Peyer's patch (tissue), 4 donors: ENCODE measurements at regions not wholly inside any gene's neighbourhood (a gene's known extent, or its start where the extent isn't known, plus 50 kb on each side); places are given as distances from the start of the nearest gene placed in this dataset.

Experiments used
- DNase-seq, 3 donors: peaks; one replicate each; pipeline ENCODE4 v3.0.0-alpha.2; 2017 to 2019
- H3K27ac ChIP-seq, 4 donors: fragments of 200-600 bp; sonication (generic); one replicate each; pipeline ENCODE4 v1.5.1; 2016 to 2019
- H3K27me3 ChIP-seq, 2 donors: fragments of 200-600 bp; sonication (generic); one replicate each; pipeline ENCODE4 v1.5.1; 2019
- H3K36me3 ChIP-seq, 3 donors: fragments of 200-600 bp; sonication (generic); one replicate each; pipeline ENCODE4 v1.5.1; 2016 to 2019
- H3K4me1 ChIP-seq, 4 donors: fragments of 200-600 bp; sonication (generic); one replicate each; pipeline ENCODE4 v1.5.1; 2016 to 2019
- H3K4me3 ChIP-seq, 4 donors: fragments of 200-600 bp; sonication (generic); 1 replicate in 3 of 4; 2 replicates in 1 of 4; pipeline ENCODE4 v1.5.1; 2016 to 2019; ENCODE audit warnings: mild to moderate bottlenecking in 1 of 4
- H3K9me3 ChIP-seq, 4 donors: fragments of 200-600 bp; sonication (generic); one replicate each; pipeline ENCODE4 v1.5.1; 2016 to 2019; ENCODE audit warnings: mild to moderate bottlenecking in 1 of 4
- CTCF ChIP-seq, 6 experiments: fragments of 450-650 bp in 4 of 6; fragments of 200-600 bp in 2 of 6; sonication (generic) in 1 of 6; IDR thresholded peaks; one replicate each; pipeline ENCODE4 v1.5.1; 2017 to 2019; ENCODE audit warnings: antibody characterized with exemption in 6 of 6, mild to moderate bottlenecking in 3 of 6, moderate library complexity in 1 of 6
- POLR2A ChIP-seq, 2 donors: fragments of 450-650 bp; IDR thresholded peaks; one replicate each; pipeline ENCODE4 v1.5.1; 2017; ENCODE audit warnings: antibody characterized with exemption in 2 of 2, mild to moderate bottlenecking in 2 of 2, moderate library complexity in 2 of 2

- H3K4me1 ChIP-seq: no peaks in the 10 kb centered on the region
- no peak for DNase-seq
- no peaks in the 10 kb centered on the region for H3K36me3 ChIP-seq
- no peak overlapping the region for H3K4me3 ChIP-seq
- no peak overlapping the region for H3K27ac ChIP-seq
- no peaks in the 10 kb centered on the region for H3K9me3 ChIP-seq
- no peaks in the 10 kb centered on the region for H3K27me3 ChIP-seq
- TF ChIP-seq POLR2A (IDR thresholded peaks at IDR 0.05) (no peak), CTCF (IDR thresholded peaks at IDR 0.05) (no peak)
Observed at GRCh38 chr4:145319751-145320150, 139.4 kb upstream of the OTUD4 start.

- no peak for DNase-seq
- H3K36me3 ChIP-seq: no peaks in the 10 kb centered on the region
- TF ChIP-seq POLR2A (IDR thresholded peaks at IDR 0.05): no peak
- no peaks in the 10 kb centered on the region for H3K27me3 ChIP-seq
- no peaks in the 10 kb centered on the region for H3K9me3 ChIP-seq
- H3K4me3 ChIP-seq: no peak overlapping the region
- no peaks in the 10 kb centered on the region for H3K4me1 ChIP-seq
- no peak overlapping the region for H3K27ac ChIP-seq
Observed at GRCh38 chr4:145316897-145317574, 136.6 kb upstream of the OTUD4 start.

- Histone ChIP-seq H3K4me1 (no peaks in the 10 kb centered on the region), H3K4me3 (no peak overlapping the region), H3K27me3 (no peaks in the 10 kb centered on the region), H3K36me3 (no peaks in the 10 kb centered on the region), H3K27ac (no peak overlapping the region), H3K9me3 (no peaks in the 10 kb centered on the region)
- no peak for DNase-seq
- TF ChIP-seq CTCF (IDR thresholded peaks at IDR 0.05) (no peak), POLR2A (IDR thresholded peaks at IDR 0.05) (no peak)
Observed at GRCh38 chr4:145315811-145316225, 135.4 kb upstream of the OTUD4 start.

GRCh38 chr4:145308598-145308997 lies 128.2 kb upstream of the OTUD4 start:
- no peak for DNase-seq
- H3K36me3 ChIP-seq: no peaks in the 10 kb centered on the region
- no peak overlapping the region for H3K4me3 ChIP-seq
- TF ChIP-seq CTCF (IDR thresholded peaks at IDR 0.05): no peak
- no peak for TF ChIP-seq POLR2A (IDR thresholded peaks at IDR 0.05)
- no peaks in the 10 kb centered on the region for H3K27me3 ChIP-seq
- H3K9me3 ChIP-seq: no peaks in the 10 kb centered on the region
- H3K27ac ChIP-seq: no peak overlapping the region
- no peaks in the 10 kb centered on the region for H3K4me1 ChIP-seq

- Histone ChIP-seq H3K4me1 (no peaks in the 10 kb centered on the region), H3K27ac (no peak overlapping the region), H3K4me3 (no peak overlapping the region), H3K9me3 (no peaks in the 10 kb centered on the region), H3K36me3 (no peaks in the 10 kb centered on the region), H3K27me3 (no peaks in the 10 kb centered on the region)
- TF ChIP-seq POLR2A (IDR thresholded peaks at IDR 0.05) (no peak), CTCF (IDR thresholded peaks at IDR 0.05) (no peak)
- no peak for DNase-seq
Observed at GRCh38 chr4:145307763-145308430, 127.5 kb upstream of the OTUD4 start.

- Histone ChIP-seq H3K27ac (no peak overlapping the region), H3K36me3 (no peaks in the 10 kb centered on the region), H3K9me3 (no peaks in the 10 kb centered on the region), H3K4me1 (no peaks in the 10 kb centered on the region), H3K27me3 (no peaks in the 10 kb centered on the region), H3K4me3 (no peak overlapping the region)
- TF ChIP-seq POLR2A (IDR thresholded peaks at IDR 0.05): no peak
- TF ChIP-seq CTCF (IDR thresholded peaks at IDR 0.05): no peak
- DNase-seq: no peak
Observed at GRCh38 chr4:145307120-145307519, 126.7 kb upstream of the OTUD4 start.
